Caki2 (cell line): ENCODE measurements at regions not wholly inside any gene's neighbourhood (a gene's known extent, or its start where the extent isn't known, plus 50 kb on each side); places are given as distances from the start of the nearest gene placed in this dataset.

ENCODE experiments used
- DNase-seq: peaks from one replicate; pipeline ENCODE4 v3.0.0-alpha.2; 2015; ENCODE audit warnings: low read depth
- in situ Hi-C: cut with HindIII; loops from 2 replicates; pipeline ENCODE4 v1.10.0; 2016; ENCODE audit warnings: low sequenced_read_pairs, low pct_unique_long_range_greater_than_20kb, mixed read lengths

DNA sequence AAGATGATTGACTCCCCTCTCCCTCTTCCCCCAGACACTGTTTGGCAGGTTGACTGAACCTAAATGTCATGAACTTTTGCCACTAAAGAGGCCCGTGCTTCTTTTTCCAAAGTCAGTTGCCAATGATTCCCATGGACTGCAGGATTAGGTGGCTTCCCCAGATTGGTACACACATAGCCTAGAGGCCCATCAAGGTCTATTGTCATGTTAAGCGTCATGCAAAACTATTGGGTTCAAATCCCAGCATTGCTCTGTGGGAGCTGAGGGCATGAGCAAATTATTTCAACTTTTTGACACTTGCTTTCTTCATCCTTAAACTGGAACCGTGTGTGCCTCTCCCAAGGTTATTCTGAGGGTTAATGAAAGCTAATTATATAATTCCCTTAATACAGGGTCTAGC, 430.2 kb upstream of the TBX3 start:
- in situ Hi-C loops, result no loop called here
- no peak for DNase-seq

- no peak for DNase-seq
- in situ Hi-C loops, result no loop called here
Measured at GRCh38 chr12:115109863-115110262, 425.9 kb upstream of the TBX3 start.

DNA sequence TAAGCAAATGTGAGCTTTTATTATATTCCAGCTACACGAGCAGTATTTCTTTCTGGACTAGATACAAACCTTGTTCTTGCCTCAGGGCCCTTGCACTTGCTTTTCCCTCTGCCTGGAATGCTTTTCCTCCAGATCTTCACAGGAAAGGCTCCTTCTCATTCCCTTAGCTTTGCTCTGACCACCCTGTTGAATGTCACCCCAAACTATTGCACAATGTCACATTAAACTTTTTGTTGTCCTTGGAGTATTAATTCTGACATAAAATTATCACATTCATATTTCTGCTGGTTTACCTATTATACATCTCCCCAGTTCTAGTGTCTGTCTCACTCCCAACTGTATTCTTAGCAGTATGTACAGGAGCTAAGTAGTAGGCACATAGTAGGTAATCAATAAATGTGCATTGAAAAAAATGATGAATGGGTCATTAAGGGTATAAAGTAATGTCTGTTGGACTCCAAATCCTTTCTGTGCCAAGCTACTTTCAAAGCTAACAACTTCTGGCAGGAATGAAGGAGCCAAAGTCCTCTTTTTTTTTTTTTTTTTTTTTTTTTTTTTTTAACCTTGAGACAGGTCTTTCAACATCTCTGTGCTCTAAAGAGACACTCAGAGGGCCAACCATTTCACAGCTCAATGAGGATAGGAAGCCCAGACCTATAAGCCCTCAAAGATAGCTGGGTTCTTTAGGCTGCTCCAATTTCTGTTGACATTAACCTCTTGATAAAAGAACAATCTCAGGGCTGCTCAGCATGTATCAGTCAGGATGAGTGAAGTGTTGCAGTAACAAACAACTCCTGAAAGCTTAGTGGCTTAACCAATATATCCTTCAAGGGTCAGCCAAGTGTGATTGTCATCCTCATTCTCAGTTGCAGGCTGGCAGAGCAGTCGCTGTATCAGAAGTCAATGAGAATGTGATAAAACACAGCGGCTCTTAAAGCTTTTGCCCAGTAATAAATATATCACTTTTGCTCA, 424.4 kb upstream of the TBX3 start:
- in situ Hi-C loops, result no loop called here

GRCh38 chr12:115103884-115104883, 420.2 kb upstream of the TBX3 start:
- no peak for DNase-seq
- in situ Hi-C loops, result no loop called here

More for the DNA sequence above, 424.4 kb upstream of the TBX3 start:
- no peak for DNase-seq

- in situ Hi-C loops, result no loop called here
- no peak for DNase-seq
Measured at GRCh38 chr12:115102450-115102849, 418.5 kb upstream of the TBX3 start.

DNA sequence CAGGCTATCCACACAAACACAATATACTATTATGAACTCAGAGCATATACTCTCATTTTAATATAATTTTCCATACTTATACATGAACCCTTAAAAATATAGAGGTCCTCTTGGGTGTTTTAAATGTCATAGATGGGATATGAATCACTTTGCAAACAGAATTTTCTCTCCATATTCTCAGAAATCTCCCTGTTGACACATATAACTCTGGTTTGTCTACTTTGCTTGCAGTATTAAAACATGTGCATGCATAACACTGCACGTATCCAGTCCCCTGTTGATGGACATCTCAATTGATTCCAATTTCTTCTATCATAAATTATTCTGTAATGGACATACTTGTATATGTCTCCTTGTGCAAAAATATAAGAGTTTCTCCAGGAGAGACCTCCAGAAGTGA, 417.5 kb upstream of the TBX3 start:
- in situ Hi-C loops, result no loop called here
- no peak for DNase-seq

DNA sequence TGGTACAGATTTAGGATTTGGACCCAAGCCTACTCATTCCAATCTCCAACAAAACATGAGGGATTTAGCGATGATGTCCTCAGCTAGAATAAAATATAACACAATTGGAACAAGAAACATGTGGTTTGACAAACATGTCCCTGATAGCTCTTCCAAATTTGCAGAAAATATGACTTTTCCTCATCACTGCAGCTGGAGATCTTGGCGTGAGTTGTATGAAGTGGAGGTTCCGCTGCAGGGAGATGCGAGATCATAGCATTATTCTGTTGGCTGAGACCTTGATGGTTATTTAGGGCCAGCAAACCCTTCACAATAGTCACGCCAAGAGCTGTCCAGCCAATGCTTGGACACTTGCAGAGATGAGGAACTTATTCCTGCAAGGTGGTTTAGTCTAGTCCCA, 413.4 kb upstream of the TBX3 start:
- in situ Hi-C loops, result no loop called here
- DNase-seq, result no peak

GRCh38 chr12:115096588-115097397, 412.8 kb upstream of the TBX3 start:
- in situ Hi-C loops, result no loop called here
- no peak for DNase-seq

GRCh38 chr12:115095073-115095748, 411.2 kb upstream of the TBX3 start:
- in situ Hi-C loops, result no loop called here

GRCh38 chr12:115094163-115094816, 410.3 kb upstream of the TBX3 start:
- in situ Hi-C loops, result no loop called here
- no peak for DNase-seq

More at GRCh38 chr12:115095073-115095748, 411.2 kb upstream of the TBX3 start:
- DNase-seq, result no peak

DNA sequence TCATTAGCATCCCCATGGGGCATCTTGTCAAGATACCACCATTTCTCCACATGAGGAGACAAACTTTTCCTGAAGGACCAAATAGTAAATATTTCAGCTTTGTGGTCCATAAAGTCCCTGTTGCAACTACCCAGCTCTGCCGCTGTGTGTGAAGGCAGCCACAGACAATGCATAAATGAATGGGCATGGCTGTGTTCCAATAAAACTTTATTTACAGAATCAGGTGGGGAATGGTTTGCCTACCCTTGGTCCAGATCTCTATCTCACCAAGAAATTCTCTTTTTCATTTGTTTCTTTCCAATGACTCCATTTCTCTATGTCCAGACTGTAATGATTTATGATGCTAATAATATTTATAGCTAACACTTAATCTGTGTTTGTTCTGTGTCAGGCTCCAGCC, 409.3 kb upstream of the TBX3 start:
- DNase-seq, result no peak
- in situ Hi-C loops, result no loop called here

DNA sequence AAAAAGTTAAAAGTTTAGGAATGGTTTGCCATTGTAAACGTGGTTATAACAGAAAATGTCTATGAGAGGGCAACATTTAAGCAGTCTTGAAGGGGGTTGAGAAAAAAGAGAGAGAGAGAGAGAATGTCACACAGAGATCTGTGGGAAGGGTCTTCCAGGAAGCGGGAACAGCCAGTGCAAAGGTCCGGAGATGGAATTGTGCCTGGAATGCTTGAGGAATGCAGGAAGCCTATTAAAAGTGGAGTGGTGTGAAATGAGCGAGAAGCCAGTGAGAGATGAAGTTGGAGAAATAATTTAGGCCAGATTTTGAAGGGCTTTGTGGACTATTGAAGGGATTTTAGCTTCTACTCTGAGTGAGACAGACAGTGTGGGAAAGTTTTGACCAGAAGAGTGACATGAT, 406.8 kb upstream of the TBX3 start:
- in situ Hi-C loops, result no loop called here
- no peak for DNase-seq

DNA sequence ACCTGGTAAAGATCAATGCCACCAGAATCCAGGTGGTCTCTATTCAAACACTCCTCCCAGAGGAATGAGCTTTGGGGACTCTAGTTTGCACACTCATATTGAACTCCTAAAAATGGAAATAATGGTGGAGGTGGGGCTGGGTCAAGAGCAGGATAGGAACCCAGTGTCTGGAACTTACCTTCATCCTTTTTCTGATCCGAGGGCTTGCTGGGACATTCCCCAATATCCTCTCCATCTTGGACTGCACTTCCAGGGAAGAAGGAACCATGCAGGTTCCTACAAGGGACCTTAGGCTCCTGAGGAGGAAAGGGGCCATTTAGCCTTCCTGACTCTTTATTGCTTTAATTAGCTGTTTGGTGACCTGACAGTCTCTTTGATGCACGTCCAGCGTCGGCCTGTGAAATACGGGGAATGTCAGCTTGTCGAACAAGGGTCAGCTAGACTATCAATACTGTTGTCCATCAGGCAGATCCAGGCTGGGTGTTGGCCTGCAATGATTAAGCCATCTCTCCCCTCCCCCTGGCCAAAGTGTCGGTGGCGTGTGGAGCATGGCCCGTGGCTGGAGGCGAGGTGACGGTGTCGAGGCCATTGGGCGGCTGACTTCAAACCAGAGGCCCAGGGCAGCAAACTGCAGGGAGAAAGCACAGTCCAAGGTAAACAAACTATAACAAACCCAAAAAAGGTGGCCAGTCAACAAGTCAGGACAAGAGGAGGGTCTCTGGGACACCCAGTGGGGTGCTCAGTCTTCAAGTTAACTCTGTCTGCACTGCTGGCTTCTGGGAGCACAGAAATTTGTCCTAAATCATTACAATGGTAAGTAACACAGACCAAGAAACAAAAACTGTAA, 405.2 kb upstream of the TBX3 start:
- in situ Hi-C loops, result no loop called here
- no peak for DNase-seq

- no peak for DNase-seq
- in situ Hi-C loops, result no loop called here
Measured at GRCh38 chr12:115088328-115088994, 404.5 kb upstream of the TBX3 start.

- DNase-seq, result no peak
- in situ Hi-C loops, result no loop called here
Measured at GRCh38 chr12:115085594-115085993, 401.6 kb upstream of the TBX3 start.

GRCh38 chr12:115079760-115080159, 395.8 kb upstream of the TBX3 start:
- in situ Hi-C loops, result no loop called here
- no peak for DNase-seq
